ENCODE measurements at regions not wholly inside any gene's neighbourhood (a gene's known extent, or its start where the extent isn't known, plus 50 kb on each side); places are given as distances from the start of the nearest gene placed in this dataset.

- no peak overlapping the region for H3K4me3 ChIP-seq
- H3K4me1 ChIP-seq, result no peaks in the 10 kb centered on the region
- H3K36me3 ChIP-seq (ENCODE audit: low read depth, missing control alignments), result no peaks in the 10 kb centered on the region
- TF ChIP-seq POLR2A (IDR thresholded peaks at IDR 0.05), result no peak
- no peak for TF ChIP-seq CTCF (IDR thresholded peaks at IDR 0.05)
- no peak overlapping the region for H3K27ac ChIP-seq
- no peaks in the 10 kb centered on the region for H3K9me3 ChIP-seq
- 54 to 60% methylated on average over 2 of the region's 2 CpGs for WGBS, 2 donors
- no peaks in the 10 kb centered on the region for H3K27me3 ChIP-seq
- DNase-seq, result no peak
- intact Hi-C loops (cut with DNase I; ENCODE audit: low total_unique reads), result no loop called here
These were observed 86.2 kb upstream of the SYT1 start for GRCh38 chr12:78778339-78778738.

- no peaks in the 10 kb centered on the region for H3K36me3 ChIP-seq (ENCODE audit: low read depth, missing control alignments)
- no peak overlapping the region for H3K4me3 ChIP-seq
- no peaks in the 10 kb centered on the region for H3K9me3 ChIP-seq
- no peak for TF ChIP-seq CTCF (IDR thresholded peaks at IDR 0.05)
- no peak for TF ChIP-seq POLR2A (IDR thresholded peaks at IDR 0.05)
- H3K27ac ChIP-seq, result no peak overlapping the region
- DNase-seq, result no peak
- H3K4me1 ChIP-seq, result no peaks in the 10 kb centered on the region
- no peaks in the 10 kb centered on the region for H3K27me3 ChIP-seq
- intact Hi-C loops (cut with DNase I; ENCODE audit: low total_unique reads), result no loop called here
These were observed 77.0 kb upstream of the SYT1 start for GRCh38 chr12:78787576-78787975.

GRCh38 chr12:78790148-78790547 lies 74.4 kb upstream of the SYT1 start:
- no peak overlapping the region for H3K27ac ChIP-seq
- intact Hi-C loops (cut with DNase I; ENCODE audit: low total_unique reads), result no loop called here
- no peaks in the 10 kb centered on the region for H3K9me3 ChIP-seq
- H3K4me3 ChIP-seq, result no peak overlapping the region
- H3K27me3 ChIP-seq, result no peaks in the 10 kb centered on the region
- WGBS, 2 donors, result 87 to 91% methylated on average over 4 of the region's 4 CpGs
- no peak for DNase-seq
- H3K36me3 ChIP-seq (ENCODE audit: low read depth, missing control alignments), result no peaks in the 10 kb centered on the region
- H3K4me1 ChIP-seq, result no peaks in the 10 kb centered on the region
- TF ChIP-seq POLR2A (IDR thresholded peaks at IDR 0.05), result no peak
- no peak for TF ChIP-seq CTCF (IDR thresholded peaks at IDR 0.05)

- Histone ChIP-seq H3K4me3 (no peak overlapping the region), H3K4me1 (no peaks in the 10 kb centered on the region), H3K27ac (no peak overlapping the region), H3K36me3 (ENCODE audit: low read depth, missing control alignments) (no peaks in the 10 kb centered on the region), H3K9me3 (no peaks in the 10 kb centered on the region), H3K27me3 (no peaks in the 10 kb centered on the region)
- 89 to 90% methylated on average over 6 of the region's 6 CpGs for WGBS, 2 donors
- no peak for DNase-seq
- intact Hi-C loops (cut with DNase I; ENCODE audit: low total_unique reads), result no loop called here
- TF ChIP-seq POLR2A (IDR thresholded peaks at IDR 0.05) (no peak), CTCF (IDR thresholded peaks at IDR 0.05) (no peak)
These were observed 72.4 kb upstream of the SYT1 start for GRCh38 chr12:78792052-78792698.

GRCh38 chr12:78793491-78793890 lies 71.1 kb upstream of the SYT1 start:
- intact Hi-C loops (cut with DNase I; ENCODE audit: low total_unique reads), result no loop called here
- WGBS, 2 donors, result 14 to 22% methylated on average over 2 of the region's 2 CpGs
- no peaks in the 10 kb centered on the region for H3K36me3 ChIP-seq (ENCODE audit: low read depth, missing control alignments)

More at GRCh38 chr12:78793491-78793890, 71.1 kb upstream of the SYT1 start:
- H3K4me1 ChIP-seq, result no peaks in the 10 kb centered on the region
- no peak overlapping the region for H3K27ac ChIP-seq
- H3K9me3 ChIP-seq, result no peaks in the 10 kb centered on the region
- no peak for TF ChIP-seq POLR2A (IDR thresholded peaks at IDR 0.05)
- no peak for TF ChIP-seq CTCF (IDR thresholded peaks at IDR 0.05)
- peak overlapping the region; percentile 11 to 13 for H3K4me3 ChIP-seq
- H3K27me3 ChIP-seq, result no peaks in the 10 kb centered on the region
- DNase-seq, result no peak
